Peyer's patch (tissue), 4 donors: ENCODE measurements at regions not wholly inside any gene's neighbourhood (a gene's known extent, or its start where the extent isn't known, plus 50 kb on each side); places are given as distances from the start of the nearest gene placed in this dataset.

Experiments used
- POLR2A ChIP-seq, 2 donors: fragments of 450-650 bp; IDR thresholded peaks; one replicate each; pipeline ENCODE4 v1.5.1; 2017; ENCODE audit warnings: antibody characterized with exemption in 2 of 2, mild to moderate bottlenecking in 2 of 2, moderate library complexity in 2 of 2
- TF ChIP-seq, protein P1 (sequence below), 6 experiments: fragments of 450-650 bp in 4 of 6; fragments of 200-600 bp in 2 of 6; sonication (generic) in 1 of 6; IDR thresholded peaks; one replicate each; pipeline ENCODE4 v1.5.1; 2017 to 2019; ENCODE audit warnings: antibody characterized with exemption in 6 of 6, mild to moderate bottlenecking in 3 of 6, moderate library complexity in 1 of 6

GRCh38 chr18:2027756-2028155, 543.5 kb downstream of the METTL4 start:
- no peak for TF ChIP-seq POLR2A (IDR thresholded peaks at IDR 0.05)
- TF ChIP-seq, protein P1, sequence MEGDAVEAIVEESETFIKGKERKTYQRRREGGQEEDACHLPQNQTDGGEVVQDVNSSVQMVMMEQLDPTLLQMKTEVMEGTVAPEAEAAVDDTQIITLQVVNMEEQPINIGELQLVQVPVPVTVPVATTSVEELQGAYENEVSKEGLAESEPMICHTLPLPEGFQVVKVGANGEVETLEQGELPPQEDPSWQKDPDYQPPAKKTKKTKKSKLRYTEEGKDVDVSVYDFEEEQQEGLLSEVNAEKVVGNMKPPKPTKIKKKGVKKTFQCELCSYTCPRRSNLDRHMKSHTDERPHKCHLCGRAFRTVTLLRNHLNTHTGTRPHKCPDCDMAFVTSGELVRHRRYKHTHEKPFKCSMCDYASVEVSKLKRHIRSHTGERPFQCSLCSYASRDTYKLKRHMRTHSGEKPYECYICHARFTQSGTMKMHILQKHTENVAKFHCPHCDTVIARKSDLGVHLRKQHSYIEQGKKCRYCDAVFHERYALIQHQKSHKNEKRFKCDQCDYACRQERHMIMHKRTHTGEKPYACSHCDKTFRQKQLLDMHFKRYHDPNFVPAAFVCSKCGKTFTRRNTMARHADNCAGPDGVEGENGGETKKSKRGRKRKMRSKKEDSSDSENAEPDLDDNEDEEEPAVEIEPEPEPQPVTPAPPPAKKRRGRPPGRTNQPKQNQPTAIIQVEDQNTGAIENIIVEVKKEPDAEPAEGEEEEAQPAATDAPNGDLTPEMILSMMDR (IDR thresholded peaks at IDR 0.05), result no peak
